ENCODE measurements at regions not wholly inside any gene's neighbourhood (a gene's known extent, or its start where the extent isn't known, plus 50 kb on each side); places are given as distances from the start of the nearest gene placed in this dataset.

- DNase-seq (ENCODE audit: low read depth): no peak
- TF ChIP-seq CTCF (IDR thresholded peaks at IDR 0.05; ENCODE audit: control insufficient read depth, insufficient read depth, low read depth, low read length, missing control alignments): no peak
- H3K4me3 ChIP-seq (ENCODE audit: control insufficient read depth, low read depth, low read length): no peak overlapping the region
Measured at GRCh38 chr5:90153031-90153430, 256.5 kb downstream of the CETN3 start.

DNA sequence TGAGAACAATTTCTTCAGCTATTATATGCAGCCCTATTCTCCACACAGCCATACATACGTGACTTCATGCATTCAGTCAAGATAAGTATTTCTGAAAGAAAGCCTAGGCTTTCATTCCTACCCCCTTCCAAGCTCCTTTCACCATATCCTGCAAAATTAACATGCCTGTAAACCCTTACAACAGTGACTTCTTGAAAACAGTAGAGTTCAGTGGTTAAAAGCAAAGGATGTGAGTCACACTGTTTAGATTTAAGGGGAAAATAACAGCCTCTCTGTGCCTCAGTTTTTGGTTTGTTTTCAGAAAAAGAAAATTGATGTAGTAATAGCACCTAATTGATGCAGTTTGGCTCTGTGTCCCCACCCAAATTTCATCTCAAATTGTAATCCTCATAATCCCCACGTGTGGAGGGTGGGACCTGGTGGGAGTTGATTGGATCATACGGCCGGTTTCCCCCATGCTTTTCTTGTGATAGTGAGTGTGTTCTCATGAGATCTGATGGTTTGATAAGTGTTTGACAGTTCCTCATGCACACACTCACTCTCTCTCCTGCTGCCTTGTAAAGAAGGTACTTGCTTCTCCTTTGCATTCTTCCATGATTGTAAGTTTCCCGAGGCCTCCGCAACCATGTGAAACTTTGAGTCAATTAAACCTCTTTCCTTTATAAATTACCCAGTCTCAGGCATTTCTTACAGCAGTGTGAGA lies 264.8 kb downstream of the CETN3 start:
- DNase-seq (ENCODE audit: low read depth): no peak
- no peak for TF ChIP-seq CTCF (IDR thresholded peaks at IDR 0.05; ENCODE audit: control insufficient read depth, insufficient read depth, low read depth, low read length, missing control alignments)
- no peak overlapping the region for H3K4me3 ChIP-seq (ENCODE audit: control insufficient read depth, low read depth, low read length)

GRCh38 chr5:90142541-90142940 lies 267.0 kb downstream of the CETN3 start:
- no peak overlapping the region for H3K4me3 ChIP-seq (ENCODE audit: control insufficient read depth, low read depth, low read length)
- no peak for TF ChIP-seq CTCF (IDR thresholded peaks at IDR 0.05; ENCODE audit: control insufficient read depth, insufficient read depth, low read depth, low read length, missing control alignments)
- DNase-seq (ENCODE audit: low read depth): no peak

GRCh38 chr5:90141984-90142383 lies 267.6 kb downstream of the CETN3 start:
- no peak for DNase-seq (ENCODE audit: low read depth)
- H3K4me3 ChIP-seq (ENCODE audit: control insufficient read depth, low read depth, low read length): no peak overlapping the region
- TF ChIP-seq CTCF (IDR thresholded peaks at IDR 0.05; ENCODE audit: control insufficient read depth, insufficient read depth, low read depth, low read length, missing control alignments): no peak

GRCh38 chr5:90136952-90137528 lies 272.5 kb downstream of the CETN3 start:
- no peak for TF ChIP-seq CTCF (IDR thresholded peaks at IDR 0.05; ENCODE audit: control insufficient read depth, insufficient read depth, low read depth, low read length, missing control alignments)
- no peak for DNase-seq (ENCODE audit: low read depth)
- no peak overlapping the region for H3K4me3 ChIP-seq (ENCODE audit: control insufficient read depth, low read depth, low read length)

DNA sequence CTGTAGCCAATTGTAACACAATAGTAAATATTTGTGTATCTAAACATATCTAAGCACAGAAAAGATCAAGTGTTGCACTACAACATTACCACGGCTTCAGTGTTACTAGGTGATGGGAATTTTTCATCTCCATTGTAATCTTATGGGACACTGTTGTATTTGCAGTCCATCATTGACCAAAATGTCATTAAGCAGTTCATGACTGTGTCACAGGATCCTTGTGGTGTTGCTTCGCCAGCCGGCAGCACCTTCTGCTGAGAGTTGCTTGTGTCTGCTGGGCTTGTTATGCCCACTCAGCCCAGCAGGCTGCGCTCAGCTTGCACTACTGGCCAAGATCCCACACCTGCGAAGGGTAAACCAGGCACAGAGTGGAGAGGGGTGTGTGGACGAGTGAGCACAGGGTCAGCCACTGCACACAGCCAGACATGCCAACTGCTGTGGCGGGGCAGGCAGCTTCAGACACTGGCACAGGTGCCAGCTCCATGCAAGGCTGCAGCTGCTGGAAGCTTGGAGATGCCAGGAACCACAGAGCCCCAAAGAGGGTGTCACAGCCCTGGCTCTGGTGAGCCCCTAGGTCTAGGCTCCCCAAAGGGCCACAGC lies 273.7 kb downstream of the CETN3 start:
- DNase-seq (ENCODE audit: low read depth): no peak
- H3K4me3 ChIP-seq (ENCODE audit: control insufficient read depth, low read depth, low read length): no peak overlapping the region
- TF ChIP-seq CTCF (IDR thresholded peaks at IDR 0.05; ENCODE audit: control insufficient read depth, insufficient read depth, low read depth, low read length, missing control alignments): no peak

Measured in AG09309 (cell line).